HepG2 (cell line): ENCODE measurements at regions not wholly inside any gene's neighbourhood (a gene's known extent, or its start where the extent isn't known, plus 50 kb on each side); places are given as distances from the start of the nearest gene placed in this dataset.

Source experiments
- ATAC-seq: fragments of 200-7000 bp; cut with Tn5 transposase; 3 replicates; pipeline ENCODE4 v1.9.1; 2020; ENCODE audit warnings: mild to moderate bottlenecking, moderate library complexity
- BruUV-seq: library from RNA; stranded (reverse); fragments of 400-500 nt; replicated peaks from 2 replicates; lab custom pipeline; 2021; lab: Mats Ljungman, UMichigan
- CTCF ChIA-PET: fragments of 300-600 bp; formaldehyde crosslinking; extraction: SDS; loops from one replicate; lab custom pipeline; 2021; ENCODE audit warnings: low total read pairs, inconsistent platforms, low intra/inter-chr PET ratio; lab: Yijun Ruan, JAX
- POLR2A ChIA-PET: fragments of 350-600 bp; sonication (Branson Sonifier 250); formaldehyde crosslinking; loops from one replicate; lab custom pipeline; 2020; ENCODE audit warnings: antibody characterized with exemption, inconsistent platforms; lab: Yijun Ruan, JAX
- DNase-seq: peaks from one replicate; pipeline ENCODE4 v3.0.0-alpha.2; 2015; ENCODE audit warnings: low spot score
- FAIRE-seq: peaks from 3 replicates; lab custom pipeline; 2011; peaks lifted over from hg19 to GRCh38; lab: Jason Lieb, UNC
- H2AFZ ChIP-seq: one replicate; pipeline ENCODE4 v1.6.1; 2011; ENCODE audit warnings: low read length, inconsistent platforms
- H3K27ac ChIP-seq: fragments of 300-600 bp; 3 replicates; pipeline ENCODE4 v1.8.0; 2011; ENCODE audit warnings: mixed run types, mild to moderate bottlenecking, mixed read lengths, low read length, inconsistent platforms; ENCODE audit not compliant: insufficient read depth; ENCODE audit errors: extremely low read length
- H3K27me3 ChIP-seq, 2 experiments: fragments of 200-600 bp in 1 of 2; 2 replicates in 1 of 2; 3 replicates in 1 of 2; pipeline versions ENCODE4 v1.6.0 to v1.8.0; 2011; ENCODE audit warnings: low read length in 2 of 2, mild to moderate bottlenecking in 2 of 2, moderate library complexity in 2 of 2, inconsistent platforms in 1 of 2; ENCODE audit not compliant: insufficient read depth in 2 of 2, control insufficient read depth in 1 of 2
- H3K36me3 ChIP-seq, 2 experiments: fragments of 200-600 bp in 1 of 2; replicated peaks in 1 of 2; 2 replicates in 1 of 2; 3 replicates in 1 of 2; pipeline versions ENCODE4 v1.5.1 to v1.8.0; 2011; ENCODE audit warnings: low read length in 2 of 2, inconsistent platforms in 1 of 2; ENCODE audit not compliant: insufficient read depth in 2 of 2, control insufficient read depth in 1 of 2
- H3K4me1 ChIP-seq: 2 replicates; pipeline ENCODE4 v1.5.1; 2012; ENCODE audit warnings: low read length, inconsistent platforms; ENCODE audit not compliant: insufficient read depth
- H3K4me2 ChIP-seq: 2 replicates; pipeline ENCODE4 v1.6.0; 2011; ENCODE audit warnings: low read depth, low read length, inconsistent platforms
- H3K4me3 ChIP-seq, 3 experiments: fragments of 200-600 bp in 1 of 3; sonication (generic), shearing (Covaris generic) in 1 of 3; replicated peaks in 1 of 3; 2 replicates each; pipeline ENCODE4 v1.5.1; 2011 to 2016; ENCODE audit warnings: low read length in 3 of 3, inconsistent platforms in 2 of 3, low read depth in 2 of 3, mild to moderate bottlenecking in 2 of 3, control low read depth in 1 of 3, mixed read lengths in 1 of 3; ENCODE audit not compliant: insufficient read depth in 1 of 3
- H3K79me2 ChIP-seq: one replicate; pipeline ENCODE4 v1.6.1; 2011; ENCODE audit warnings: low read length, inconsistent platforms; ENCODE audit not compliant: insufficient read depth
- H3K9ac ChIP-seq: 2 replicates; pipeline ENCODE4 v1.6.0; 2011; ENCODE audit warnings: mild to moderate bottlenecking, low read depth, low read length, inconsistent platforms; ENCODE audit not compliant: insufficient read depth
- H3K9me3 ChIP-seq: 2 replicates; pipeline ENCODE4 v1.5.1; 2012; ENCODE audit warnings: mild to moderate bottlenecking, low read length
- H4K20me1 ChIP-seq: 2 replicates; pipeline ENCODE4 v1.6.0; 2011; ENCODE audit warnings: inconsistent platforms, mild to moderate bottlenecking, low read length, moderate library complexity; ENCODE audit not compliant: insufficient read depth
- BHLHE40 ChIP-seq: IDR thresholded peaks from 2 replicates; pipeline ENCODE4 v1.6.1; 2011; ENCODE audit warnings: low read length, improper control_type of control experiment
- EED ChIP-seq: sonication (generic); formaldehyde crosslinking; IDR thresholded peaks from 2 replicates; pipeline ENCODE4 v1.5.0; 2020; ENCODE audit warnings: mild to moderate bottlenecking, missing genetic modification reagents
- FOSL2 ChIP-seq: sonication (generic); formaldehyde crosslinking; IDR thresholded peaks from 2 replicates; pipeline ENCODE4 v1.4.0; 2020; ENCODE audit warnings: missing genetic modification reagents
- GATAD1 ChIP-seq: IDR thresholded peaks from 2 replicates; pipeline ENCODE4 v1.6.1; 2016; ENCODE audit warnings: missing genetic modification reagents, missing compliant biosample characterization
- HDAC1 ChIP-seq: sonication (generic); formaldehyde crosslinking; IDR thresholded peaks from 2 replicates; pipeline ENCODE4 v1.5.1; 2020; ENCODE audit warnings: mild to moderate bottlenecking, missing genetic modification reagents
- HOXA7 ChIP-seq: sonication (generic); formaldehyde crosslinking; IDR thresholded peaks from 2 replicates; pipeline ENCODE4 v1.8.1; 2022; ENCODE audit warnings: mild to moderate bottlenecking, missing genetic modification reagents, moderate library complexity
- NCOA1 ChIP-seq: sonication (generic); formaldehyde crosslinking; IDR thresholded peaks from 2 replicates; pipeline ENCODE4 v1.9.0; 2021; ENCODE audit warnings: missing genetic modification reagents
- SRSF1 ChIP-seq: fragments of 200-400 bp; formaldehyde crosslinking; optimal IDR thresholded peaks from 2 replicates; pipeline ENCODE3; 2017; ENCODE audit warnings: mild to moderate bottlenecking, low read depth, low read length, moderate library complexity
- ZNF282 ChIP-seq: fragments of 450-650 bp; IDR thresholded peaks from 2 replicates; pipeline ENCODE4 v1.6.1; 2018; ENCODE audit not compliant: partially characterized antibody
- ZNF430 ChIP-seq: sonication (generic); formaldehyde crosslinking; IDR thresholded peaks from 2 replicates; pipeline ENCODE4 v1.9.0; 2021; ENCODE audit warnings: mild to moderate bottlenecking, missing genetic modification reagents
- WGBS: methylation state at CpG from one replicate; pipeline ENCODE4 v1.1.6; 2017; ENCODE audit warnings: low lambda C conversion rate; 5-methylcytosine and 5-hydroxymethylcytosine counted together
- in situ Hi-C: cut with HindIII; loops from 2 replicates; pipeline ENCODE4 v1.10.0; 2017; ENCODE audit warnings: low pct_unique_long_range_greater_than_20kb; ENCODE audit not compliant: extremely low pct_ligation_motif_present
- intact Hi-C: fragments of 100-400 bp; cut with micrococcal nuclease; formaldehyde crosslinking; loops from one replicate; pipeline ENCODE4 v1.10.0; 2022; ENCODE audit not compliant: unreplicated experiment
- TF ChIP-seq, protein P1 (sequence below): sonication (generic); formaldehyde crosslinking; IDR thresholded peaks from 2 replicates; pipeline ENCODE4 v1.4.0; 2020; ENCODE audit warnings: low read depth, mild to moderate bottlenecking, missing genetic modification reagents
- TF ChIP-seq, protein P2 (sequence below): sonication (generic); formaldehyde crosslinking; IDR thresholded peaks from 2 replicates; pipeline ENCODE4 v1.4.0; 2020; ENCODE audit warnings: missing genetic modification reagents
- TF ChIP-seq, protein P3 (sequence below): sonication (generic); formaldehyde crosslinking; IDR thresholded peaks from 2 replicates; pipeline ENCODE4 v1.4.0; 2020; ENCODE audit warnings: missing genetic modification reagents

DNA sequence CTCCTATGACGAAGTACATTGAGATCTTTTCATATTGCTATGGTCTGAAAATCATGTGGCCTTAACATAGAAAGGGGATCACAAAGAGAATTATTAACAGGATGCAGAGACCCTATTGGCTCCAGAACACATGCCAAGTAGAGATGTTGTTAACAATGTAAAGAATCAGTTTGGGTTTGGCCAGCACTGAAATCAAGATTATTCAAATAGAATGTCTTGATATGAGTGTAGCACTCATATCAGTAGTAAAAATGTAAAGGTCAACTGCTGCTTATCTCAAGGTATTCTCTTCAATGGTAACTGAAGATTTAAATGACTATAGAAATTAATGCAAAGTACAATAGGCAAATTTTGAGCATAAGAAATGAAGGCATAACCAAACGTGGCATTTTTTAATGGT lies 262.8 kb downstream of the PTH2R start:
- in situ Hi-C loops: no loop called here
- Histone ChIP-seq H3K4me1 (no peaks in the 10 kb centered on the region), H3K4me3 (no peak overlapping the region), H3K79me2 (no peaks in the 10 kb centered on the region), H3K4me2 (no peak overlapping the region), H2AFZ (no peak overlapping the region), H3K9ac (no peak overlapping the region), H3K36me3 (no peaks in the 10 kb centered on the region), H3K27ac (no peak overlapping the region), H3K9me3 (no peaks in the 10 kb centered on the region), H4K20me1 (no peaks in the 10 kb centered on the region), H3K27me3 (no peaks in the 10 kb centered on the region)
- ChIA-PET POLR2A (no interaction called here), CTCF (no interaction called here)
- ATAC-seq (no peak), DNase-seq (no peak), FAIRE-seq (no peak)
- intact Hi-C loops: no loop called here
- TF ChIP-seq NCOA1 (CRISPR knock-in tag) (no peak), ZNF282 (no peak), ZNF430 (no peak), HOXA7 (CRISPR knock-in tag) (no peak), EED (CRISPR knock-in tag) (no peak), GATAD1 (CRISPR knock-in tag) (no peak), HDAC1 (CRISPR knock-in tag) (no peak), FOSL2 (no peak), BHLHE40 (no peak), SRSF1 (no peak)
- TF ChIP-seq, protein P1, sequence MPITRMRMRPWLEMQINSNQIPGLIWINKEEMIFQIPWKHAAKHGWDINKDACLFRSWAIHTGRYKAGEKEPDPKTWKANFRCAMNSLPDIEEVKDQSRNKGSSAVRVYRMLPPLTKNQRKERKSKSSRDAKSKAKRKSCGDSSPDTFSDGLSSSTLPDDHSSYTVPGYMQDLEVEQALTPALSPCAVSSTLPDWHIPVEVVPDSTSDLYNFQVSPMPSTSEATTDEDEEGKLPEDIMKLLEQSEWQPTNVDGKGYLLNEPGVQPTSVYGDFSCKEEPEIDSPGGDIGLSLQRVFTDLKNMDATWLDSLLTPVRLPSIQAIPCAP: no peak
- TF ChIP-seq, protein P2, sequence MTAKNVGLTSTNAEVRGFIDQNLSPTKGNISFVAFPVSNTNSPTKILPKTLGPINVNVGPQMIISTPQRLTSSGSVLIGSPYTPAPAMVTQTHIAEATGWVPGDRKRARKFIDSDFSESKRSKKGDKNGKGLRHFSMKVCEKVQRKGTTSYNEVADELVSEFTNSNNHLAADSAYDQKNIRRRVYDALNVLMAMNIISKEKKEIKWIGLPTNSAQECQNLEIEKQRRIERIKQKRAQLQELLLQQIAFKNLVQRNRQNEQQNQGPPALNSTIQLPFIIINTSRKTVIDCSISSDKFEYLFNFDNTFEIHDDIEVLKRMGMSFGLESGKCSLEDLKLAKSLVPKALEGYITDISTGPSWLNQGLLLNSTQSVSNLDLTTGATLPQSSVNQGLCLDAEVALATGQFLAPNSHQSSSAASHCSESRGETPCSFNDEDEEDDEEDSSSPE (CRISPR knock-in tag): no peak
- TF ChIP-seq, protein P3, sequence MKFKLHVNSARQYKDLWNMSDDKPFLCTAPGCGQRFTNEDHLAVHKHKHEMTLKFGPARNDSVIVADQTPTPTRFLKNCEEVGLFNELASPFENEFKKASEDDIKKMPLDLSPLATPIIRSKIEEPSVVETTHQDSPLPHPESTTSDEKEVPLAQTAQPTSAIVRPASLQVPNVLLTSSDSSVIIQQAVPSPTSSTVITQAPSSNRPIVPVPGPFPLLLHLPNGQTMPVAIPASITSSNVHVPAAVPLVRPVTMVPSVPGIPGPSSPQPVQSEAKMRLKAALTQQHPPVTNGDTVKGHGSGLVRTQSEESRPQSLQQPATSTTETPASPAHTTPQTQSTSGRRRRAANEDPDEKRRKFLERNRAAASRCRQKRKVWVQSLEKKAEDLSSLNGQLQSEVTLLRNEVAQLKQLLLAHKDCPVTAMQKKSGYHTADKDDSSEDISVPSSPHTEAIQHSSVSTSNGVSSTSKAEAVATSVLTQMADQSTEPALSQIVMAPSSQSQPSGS: no peak
- no TSS peak for BruUV-seq
- 0% methylated on average over 2 of the region's 2 CpGs for WGBS
